GM12874 (cell line): ENCODE measurements at regions not wholly inside any gene's neighbourhood (a gene's known extent, or its start where the extent isn't known, plus 50 kb on each side); places are given as distances from the start of the nearest gene placed in this dataset.

ENCODE experiments used
- CTCF ChIP-seq: IDR thresholded peaks from 2 replicates; pipeline ENCODE4 v1.5.1; 2011; ENCODE audit warnings: low read depth, mild to moderate bottlenecking, control low read depth, low read length, moderate library complexity; ENCODE audit not compliant: insufficient read depth

GRCh38 chr2:17194083-17194482 lies 324.2 kb downstream of the RAD51AP2 start:
- TF ChIP-seq CTCF: no peak

- no peak for TF ChIP-seq CTCF
Measured at GRCh38 chr2:17191223-17191622, 327.0 kb downstream of the RAD51AP2 start.

GRCh38 chr2:17190527-17190926 lies 327.7 kb downstream of the RAD51AP2 start:
- no peak for TF ChIP-seq CTCF

GRCh38 chr2:17188721-17189120 lies 329.5 kb downstream of the RAD51AP2 start:
- no peak for TF ChIP-seq CTCF

- TF ChIP-seq CTCF: no peak
Measured at GRCh38 chr2:17184512-17184911, 333.7 kb downstream of the RAD51AP2 start.

GRCh38 chr2:17182399-17182798 lies 335.8 kb downstream of the RAD51AP2 start:
- TF ChIP-seq CTCF: no peak

- no peak for TF ChIP-seq CTCF
Measured at GRCh38 chr2:17181051-17181752, 337.0 kb downstream of the RAD51AP2 start.
